HepG2 (cell line): ENCODE measurements at regions not wholly inside any gene's neighbourhood (a gene's known extent, or its start where the extent isn't known, plus 50 kb on each side); places are given as distances from the start of the nearest gene placed in this dataset.

ENCODE experiments used
- ATAC-seq: fragments of 200-7000 bp; cut with Tn5 transposase; 3 replicates; pipeline ENCODE4 v1.9.1; 2020; ENCODE audit warnings: mild to moderate bottlenecking, moderate library complexity
- BruUV-seq: library from RNA; stranded (reverse); fragments of 400-500 nt; replicated peaks from 2 replicates; lab custom pipeline; 2021; lab: Mats Ljungman, UMichigan
- CTCF ChIA-PET: fragments of 300-600 bp; formaldehyde crosslinking; extraction: SDS; loops from one replicate; lab custom pipeline; 2021; ENCODE audit warnings: low total read pairs, inconsistent platforms, low intra/inter-chr PET ratio; lab: Yijun Ruan, JAX
- POLR2A ChIA-PET: fragments of 350-600 bp; sonication (Branson Sonifier 250); formaldehyde crosslinking; loops from one replicate; lab custom pipeline; 2020; ENCODE audit warnings: antibody characterized with exemption, inconsistent platforms; lab: Yijun Ruan, JAX
- DNase-seq: peaks from one replicate; pipeline ENCODE4 v3.0.0-alpha.2; 2015; ENCODE audit warnings: low spot score
- FAIRE-seq: peaks from 3 replicates; lab custom pipeline; 2011; peaks lifted over from hg19 to GRCh38; lab: Jason Lieb, UNC
- H2AFZ ChIP-seq: one replicate; pipeline ENCODE4 v1.6.1; 2011; ENCODE audit warnings: low read length, inconsistent platforms
- H3K27ac ChIP-seq: fragments of 300-600 bp; 3 replicates; pipeline ENCODE4 v1.8.0; 2011; ENCODE audit warnings: mixed run types, mild to moderate bottlenecking, mixed read lengths, low read length, inconsistent platforms; ENCODE audit not compliant: insufficient read depth; ENCODE audit errors: extremely low read length
- H3K27me3 ChIP-seq, 2 experiments: fragments of 200-600 bp in 1 of 2; 2 replicates in 1 of 2; 3 replicates in 1 of 2; pipeline versions ENCODE4 v1.6.0 to v1.8.0; 2011; ENCODE audit warnings: low read length in 2 of 2, mild to moderate bottlenecking in 2 of 2, moderate library complexity in 2 of 2, inconsistent platforms in 1 of 2; ENCODE audit not compliant: insufficient read depth in 2 of 2, control insufficient read depth in 1 of 2
- H3K36me3 ChIP-seq, 2 experiments: fragments of 200-600 bp in 1 of 2; replicated peaks in 1 of 2; 2 replicates in 1 of 2; 3 replicates in 1 of 2; pipeline versions ENCODE4 v1.5.1 to v1.8.0; 2011; ENCODE audit warnings: low read length in 2 of 2, inconsistent platforms in 1 of 2; ENCODE audit not compliant: insufficient read depth in 2 of 2, control insufficient read depth in 1 of 2
- H3K4me1 ChIP-seq: 2 replicates; pipeline ENCODE4 v1.5.1; 2012; ENCODE audit warnings: low read length, inconsistent platforms; ENCODE audit not compliant: insufficient read depth
- H3K4me2 ChIP-seq: 2 replicates; pipeline ENCODE4 v1.6.0; 2011; ENCODE audit warnings: low read depth, low read length, inconsistent platforms
- H3K4me3 ChIP-seq, 3 experiments: fragments of 200-600 bp in 1 of 3; sonication (generic), shearing (Covaris generic) in 1 of 3; replicated peaks in 1 of 3; 2 replicates each; pipeline ENCODE4 v1.5.1; 2011 to 2016; ENCODE audit warnings: low read length in 3 of 3, inconsistent platforms in 2 of 3, low read depth in 2 of 3, mild to moderate bottlenecking in 2 of 3, control low read depth in 1 of 3, mixed read lengths in 1 of 3; ENCODE audit not compliant: insufficient read depth in 1 of 3
- H3K79me2 ChIP-seq: one replicate; pipeline ENCODE4 v1.6.1; 2011; ENCODE audit warnings: low read length, inconsistent platforms; ENCODE audit not compliant: insufficient read depth
- H3K9ac ChIP-seq: 2 replicates; pipeline ENCODE4 v1.6.0; 2011; ENCODE audit warnings: mild to moderate bottlenecking, low read depth, low read length, inconsistent platforms; ENCODE audit not compliant: insufficient read depth
- H3K9me3 ChIP-seq: 2 replicates; pipeline ENCODE4 v1.5.1; 2012; ENCODE audit warnings: mild to moderate bottlenecking, low read length
- H4K20me1 ChIP-seq: 2 replicates; pipeline ENCODE4 v1.6.0; 2011; ENCODE audit warnings: inconsistent platforms, mild to moderate bottlenecking, low read length, moderate library complexity; ENCODE audit not compliant: insufficient read depth
- ATF2 ChIP-seq: sonication (generic); formaldehyde crosslinking; IDR thresholded peaks from 2 replicates; pipeline ENCODE4 v1.4.0; 2020; ENCODE audit warnings: missing genetic modification reagents
- CCDC6 ChIP-seq: sonication (generic); formaldehyde crosslinking; IDR thresholded peaks from 2 replicates; pipeline ENCODE4 v1.8.1; 2022; ENCODE audit warnings: mild to moderate bottlenecking, missing genetic modification reagents, moderate library complexity
- ETV6 ChIP-seq: sonication (generic); formaldehyde crosslinking; conservative IDR thresholded peaks from 2 replicates; pipeline ENCODE4 v1.4.0; 2020; ENCODE audit warnings: missing genetic modification reagents
- HNRNPLL ChIP-seq: fragments of 200-400 bp; formaldehyde crosslinking; IDR thresholded peaks from 2 replicates; pipeline ENCODE4 v1.6.1; 2017; ENCODE audit warnings: mild to moderate bottlenecking, low read depth, low read length; ENCODE audit not compliant: poor library complexity, severe bottlenecking
- HNRNPUL1 ChIP-seq: fragments of 200-400 bp; formaldehyde crosslinking; IDR thresholded peaks from 2 replicates; pipeline ENCODE4 v1.6.1; 2017; ENCODE audit warnings: low read depth, mild to moderate bottlenecking, low read length, moderate library complexity
- JUNB ChIP-seq: sonication (generic); formaldehyde crosslinking; IDR thresholded peaks from 2 replicates; pipeline ENCODE4 v1.8.0; 2022; ENCODE audit warnings: missing genetic modification reagents, mild to moderate bottlenecking, borderline replicate concordance
- MAFK ChIP-seq, 2 experiments: IDR thresholded peaks in 1 of 2; conservative IDR thresholded peaks in 1 of 2; 2 replicates each; pipeline ENCODE4 v1.6.1; 2011; ENCODE audit warnings: improper control_type of control experiment in 2 of 2, low read length in 2 of 2
- MTA1 ChIP-seq: sonication (generic); formaldehyde crosslinking; IDR thresholded peaks from 2 replicates; pipeline ENCODE4 v1.4.0; 2020; ENCODE audit warnings: missing genetic modification reagents, mild to moderate bottlenecking, borderline replicate concordance
- POLR2A ChIP-seq, 2 experiments: IDR thresholded peaks; 2 replicates each; pipeline ENCODE4 v1.6.1; 2011; ENCODE audit warnings: low read depth in 2 of 2, low read length in 2 of 2, mild to moderate bottlenecking in 1 of 2, moderate library complexity in 1 of 2; ENCODE audit not compliant: insufficient read depth in 1 of 2
- RELA ChIP-seq: sonication (generic); formaldehyde crosslinking; IDR thresholded peaks from 2 replicates; pipeline ENCODE4 v1.4.0; 2020; ENCODE audit warnings: missing genetic modification reagents
- SRY ChIP-seq: sonication (generic); formaldehyde crosslinking; IDR thresholded peaks from 2 replicates; pipeline ENCODE4 v1.8.0; 2022; ENCODE audit warnings: mild to moderate bottlenecking, missing genetic modification reagents
- THRA ChIP-seq: sonication (generic); formaldehyde crosslinking; IDR thresholded peaks from 2 replicates; pipeline ENCODE4 v1.4.0; 2020; ENCODE audit warnings: missing genetic modification reagents, borderline replicate concordance
- ZBTB37 ChIP-seq: sonication (generic); formaldehyde crosslinking; IDR thresholded peaks from 2 replicates; pipeline ENCODE4 v1.4.0; 2020; ENCODE audit warnings: mild to moderate bottlenecking, missing genetic modification reagents
- ZBTB7B ChIP-seq: sonication (generic); formaldehyde crosslinking; IDR thresholded peaks from 2 replicates; pipeline ENCODE4 v1.4.0; 2020; ENCODE audit warnings: missing genetic modification reagents
- ZIK1 ChIP-seq: sonication (generic); formaldehyde crosslinking; IDR thresholded peaks from 2 replicates; pipeline ENCODE4 v1.5.0; 2020; ENCODE audit warnings: mild to moderate bottlenecking, low read depth, missing genetic modification reagents, borderline replicate concordance
- ZNF501 ChIP-seq: sonication (generic); formaldehyde crosslinking; IDR thresholded peaks from 2 replicates; pipeline ENCODE4 v1.5.1; 2020; ENCODE audit warnings: mild to moderate bottlenecking, moderate library complexity, missing genetic modification reagents
- WGBS: methylation state at CpG from one replicate; pipeline ENCODE4 v1.1.6; 2017; ENCODE audit warnings: low lambda C conversion rate; 5-methylcytosine and 5-hydroxymethylcytosine counted together
- in situ Hi-C: cut with HindIII; loops from 2 replicates; pipeline ENCODE4 v1.10.0; 2017; ENCODE audit warnings: low pct_unique_long_range_greater_than_20kb; ENCODE audit not compliant: extremely low pct_ligation_motif_present
- intact Hi-C: fragments of 100-400 bp; cut with micrococcal nuclease; formaldehyde crosslinking; loops from one replicate; pipeline ENCODE4 v1.10.0; 2022; ENCODE audit not compliant: unreplicated experiment

GRCh38 chr5:36377192-36377591 lies 75.5 kb upstream of the RANBP3L start:
- Histone ChIP-seq H3K27ac (no peak overlapping the region), H4K20me1 (no peaks in the 10 kb centered on the region), H3K27me3 (peaks cover 0 to 3% of the 10 kb centered on the region in 2 experiments; a peak in 2 of 5 replicates), H2AFZ (no peak overlapping the region), H3K4me2 (no peak overlapping the region), H3K4me1 (peaks cover 18% of the 10 kb centered on the region), H3K79me2 (no peaks in the 10 kb centered on the region)
- POLR2A ChIA-PET, result no interaction called here
- BruUV-seq, result no TSS peak
- no peak for TF ChIP-seq SRY (CRISPR knock-in tag)
- TF ChIP-seq ETV6 (CRISPR knock-in tag), result no peak
- TF ChIP-seq MAFK (conservative IDR thresholded peaks at IDR 0.05 in 1 of 2, IDR thresholded peaks at IDR 0.05 in 1 of 2; ENCODE audit: low read length in 2 of 2), result 0 out of 4 replicates have a peak, but pooled peaks of 1 of the 2 experiments have one; percentile 5
- TF ChIP-seq ATF2 (CRISPR knock-in tag), result no peak
- TF ChIP-seq, all 625 proteins: peak for 1
- no peaks in the 10 kb centered on the region for H3K36me3 ChIP-seq
- in situ Hi-C loops (no loop called here), intact Hi-C loops (no loop called here)
- no peak overlapping the region for H3K9ac ChIP-seq
- WGBS, result 0% methylated on average over 2 of the region's 2 CpGs
- CTCF ChIA-PET, result no interaction called here
- H3K9me3 ChIP-seq, result no peaks in the 10 kb centered on the region
- no peak for ATAC-seq
- no peak overlapping the region for H3K4me3 ChIP-seq
- FAIRE-seq, result no peak
- DNase-seq, result no peak

- no peak for FAIRE-seq
- TF ChIP-seq HNRNPLL, result no peak
- no peak for TF ChIP-seq POLR2A (IDR thresholded peaks at IDR 0.05; ENCODE audit: insufficient read depth in 1 of 2, low read depth in 2 of 2, low read length in 2 of 2)
- no peak for TF ChIP-seq RELA (CRISPR knock-in tag)
- TF ChIP-seq MTA1 (CRISPR knock-in tag), result no peak
- TF ChIP-seq ZBTB37 (CRISPR knock-in tag), result no peak
- TF ChIP-seq HNRNPUL1, result no peak
- TF ChIP-seq ZIK1 (CRISPR knock-in tag), result no peak
- TF ChIP-seq CCDC6, result no peak
- no peak for TF ChIP-seq ZBTB7B (CRISPR knock-in tag)
- TF ChIP-seq JUNB (CRISPR knock-in tag), result no peak
- TF ChIP-seq MAFK (conservative IDR thresholded peaks at IDR 0.05 in 1 of 2, IDR thresholded peaks at IDR 0.05 in 1 of 2; ENCODE audit: low read length in 2 of 2), result no peak
- TF ChIP-seq ZNF501 (CRISPR knock-in tag), result no peak
- TF ChIP-seq THRA (CRISPR knock-in tag), result no peak
Measured at GRCh38 chr5:36378551-36378950, 76.8 kb upstream of the RANBP3L start.

More at GRCh38 chr5:36378551-36378950, 76.8 kb upstream of the RANBP3L start:
- BruUV-seq, result no TSS peak
- peaks cover 6% of the 10 kb centered on the region for H3K4me1 ChIP-seq
- no peaks in the 10 kb centered on the region for H4K20me1 ChIP-seq
- no peak overlapping the region for H3K4me3 ChIP-seq
- CTCF ChIA-PET, result no interaction called here
- intact Hi-C loops, result no loop called here
- ATAC-seq, result no peak
- no peaks in the 10 kb centered on the region for H3K79me2 ChIP-seq
- H3K9ac ChIP-seq, result no peak overlapping the region
- no peaks in the 10 kb centered on the region for H3K9me3 ChIP-seq
- H3K4me2 ChIP-seq, result no peak overlapping the region
- no peak overlapping the region for H3K27ac ChIP-seq
- H3K36me3 ChIP-seq, result no peaks in the 10 kb centered on the region
- H3K27me3 ChIP-seq, result peaks cover 0 to 3% of the 10 kb centered on the region in 2 experiments; a peak in 2 of 5 replicates
- in situ Hi-C loops, result no loop called here
- DNase-seq, result no peak
- WGBS, result 0% methylated on average over 1 of the region's 1 CpG
- H2AFZ ChIP-seq, result no peak overlapping the region
- POLR2A ChIA-PET, result no interaction called here
